OCI-LY3 (cell line): ENCODE measurements at regions not wholly inside any gene's neighbourhood (a gene's known extent, or its start where the extent isn't known, plus 50 kb on each side); places are given as distances from the start of the nearest gene placed in this dataset.

Experiments used
- H2AFZ ChIP-seq: fragments of 200-600, 300-600 bp; shearing (Covaris generic); 2 replicates; pipeline ENCODE4 v1.6.0; 2014; ENCODE audit warnings: antibody characterized with exemption, low read depth, low read length
- H3K27ac ChIP-seq: fragments of 200-600, 300-600 bp; sonication (generic); 2 replicates; pipeline ENCODE4 v1.5.1; 2014; ENCODE audit warnings: mild to moderate bottlenecking, low read length, moderate library complexity, mixed read lengths
- H3K27me3 ChIP-seq: fragments of 200-600, 300-600 bp; sonication (generic); 2 replicates; pipeline ENCODE4 v1.6.1; 2014; ENCODE audit warnings: low read depth, low read length, mixed read lengths
- H3K36me3 ChIP-seq: fragments of 200-600, 300-600 bp; sonication (generic); replicated peaks from 2 replicates; pipeline ENCODE3; 2014; ENCODE audit warnings: low read depth, low read length, mixed read lengths
- H3K4me1 ChIP-seq: fragments of 300-600, 200-600 bp; sonication (generic); 2 replicates; pipeline ENCODE4 v1.6.1; 2014; ENCODE audit warnings: low read length, mixed read lengths
- H3K4me2 ChIP-seq: fragments of 200-600, 300-600 bp; sonication (generic); 2 replicates; pipeline ENCODE4 v1.6.1; 2014; ENCODE audit warnings: low read length, mixed read lengths
- H3K4me3 ChIP-seq: fragments of 300-600, 200-600 bp; sonication (generic); 2 replicates; pipeline ENCODE4 v1.5.1; 2014; ENCODE audit warnings: antibody characterized with exemption, mild to moderate bottlenecking, low read length, moderate library complexity
- H3K79me2 ChIP-seq: fragments of 300-600, 200-600 bp; shearing (Covaris generic); 2 replicates; pipeline ENCODE4 v1.6.1; 2014; ENCODE audit warnings: mild to moderate bottlenecking, low read length, mixed read lengths
- H3K9ac ChIP-seq: fragments of 300-600, 200-600 bp; shearing (Covaris generic); 2 replicates; pipeline ENCODE4 v1.6.0; 2014; ENCODE audit warnings: mild to moderate bottlenecking, low read length, moderate library complexity
- H3K9me3 ChIP-seq: fragments of 200-600, 300-600 bp; shearing (Covaris generic); 2 replicates; pipeline ENCODE4 v1.6.1; 2014; ENCODE audit warnings: low read length, mixed read lengths; ENCODE audit not compliant: insufficient read depth
- H4K20me1 ChIP-seq: fragments of 200-600, 300-600 bp; sonication (generic); 2 replicates; pipeline ENCODE4 v1.6.1; 2016; ENCODE audit warnings: low read length, mixed read lengths; ENCODE audit not compliant: insufficient read depth
- CTCF ChIP-seq: fragments of 200-600, 300-600 bp; sonication (generic); IDR thresholded peaks from 2 replicates; pipeline ENCODE4 v1.5.1; 2014; ENCODE audit warnings: antibody characterized with exemption, low read length, low read depth
- EZH2phosphoT487 ChIP-seq: fragments of 200-600 bp; shearing (Covaris generic); IDR thresholded peaks from 2 replicates; pipeline ENCODE4 v1.6.1; 2018; ENCODE audit warnings: antibody characterized with exemption, mixed run types, low read depth

- H3K79me2 ChIP-seq, result no peaks in the 10 kb centered on the region
- H3K4me3 ChIP-seq, result no peak overlapping the region
- TF ChIP-seq EZH2phosphoT487 (no peak), CTCF (no peak)
- no peaks in the 10 kb centered on the region for H4K20me1 ChIP-seq
- no peak overlapping the region for H2AFZ ChIP-seq
- H3K4me1 ChIP-seq, result no peaks in the 10 kb centered on the region
- H3K9ac ChIP-seq, result no peak overlapping the region
- no peak overlapping the region for H3K4me2 ChIP-seq
- no peaks in the 10 kb centered on the region for H3K27me3 ChIP-seq
- no peaks in the 10 kb centered on the region for H3K36me3 ChIP-seq
- no peaks in the 10 kb centered on the region for H3K9me3 ChIP-seq
- H3K27ac ChIP-seq, result no peak overlapping the region
These were observed 326.2 kb upstream of the FSHR start for GRCh38 chr2:49480520-49480919.

GRCh38 chr2:49465157-49465831 is 311.0 kb upstream of the FSHR start:
- H3K9me3 ChIP-seq, result no peaks in the 10 kb centered on the region
- H3K36me3 ChIP-seq, result no peaks in the 10 kb centered on the region
- no peak overlapping the region for H3K4me3 ChIP-seq
- H3K4me2 ChIP-seq, result no peak overlapping the region
- no peak overlapping the region for H3K9ac ChIP-seq
- H4K20me1 ChIP-seq, result no peaks in the 10 kb centered on the region
- no peak overlapping the region for H2AFZ ChIP-seq
- TF ChIP-seq CTCF (no peak), EZH2phosphoT487 (no peak)
- no peaks in the 10 kb centered on the region for H3K4me1 ChIP-seq
- H3K27ac ChIP-seq, result no peak overlapping the region
- H3K27me3 ChIP-seq, result no peaks in the 10 kb centered on the region
- H3K79me2 ChIP-seq, result no peaks in the 10 kb centered on the region

- no peaks in the 10 kb centered on the region for H3K79me2 ChIP-seq
- H3K4me2 ChIP-seq, result no peak overlapping the region
- no peak for TF ChIP-seq EZH2phosphoT487
- TF ChIP-seq CTCF, result no peak
- H2AFZ ChIP-seq, result no peak overlapping the region
- H4K20me1 ChIP-seq, result no peaks in the 10 kb centered on the region
- H3K9ac ChIP-seq, result no peak overlapping the region
- H3K27me3 ChIP-seq, result no peaks in the 10 kb centered on the region
- H3K4me1 ChIP-seq, result no peaks in the 10 kb centered on the region
- H3K4me3 ChIP-seq, result no peak overlapping the region
- no peak overlapping the region for H3K27ac ChIP-seq
- no peaks in the 10 kb centered on the region for H3K36me3 ChIP-seq
- no peaks in the 10 kb centered on the region for H3K9me3 ChIP-seq
These were observed 305.1 kb upstream of the FSHR start for GRCh38 chr2:49459314-49459993.

GRCh38 chr2:49444005-49444404 is 289.7 kb upstream of the FSHR start:
- no peaks in the 10 kb centered on the region for H3K79me2 ChIP-seq
- no peaks in the 10 kb centered on the region for H3K36me3 ChIP-seq
- H3K27ac ChIP-seq, result no peak overlapping the region
- no peak overlapping the region for H2AFZ ChIP-seq
- no peak overlapping the region for H3K9ac ChIP-seq
- no peaks in the 10 kb centered on the region for H3K9me3 ChIP-seq
- no peak overlapping the region for H3K4me3 ChIP-seq
- H3K4me1 ChIP-seq, result peaks cover 11% of the 10 kb centered on the region
- TF ChIP-seq EZH2phosphoT487 (no peak), CTCF (no peak)
- H3K27me3 ChIP-seq, result no peaks in the 10 kb centered on the region; the same call in none of the 2 replicates
- H4K20me1 ChIP-seq, result no peaks in the 10 kb centered on the region
- no peak overlapping the region for H3K4me2 ChIP-seq
